H9 (cell line): ENCODE measurements at regions not wholly inside any gene's neighbourhood (a gene's known extent, or its start where the extent isn't known, plus 50 kb on each side); places are given as distances from the start of the nearest gene placed in this dataset.

Experiments
- DNase-seq: peaks from one replicate; pipeline ENCODE4 v3.0.0-alpha.2; 2017
- H2AFZ ChIP-seq: one replicate; pipeline ENCODE4 v1.6.1; 2013; ENCODE audit warnings: mild to moderate bottlenecking, low read length, control low read depth, moderate library complexity
- H2AK5ac ChIP-seq: 2 replicates; pipeline ENCODE4 v1.6.1; 2013; ENCODE audit warnings: low read length, control low read depth, mixed read lengths; ENCODE audit not compliant: insufficient read length
- H2BK120ac ChIP-seq: one replicate; pipeline ENCODE4 v1.6.1; 2013; ENCODE audit warnings: low read depth, mild to moderate bottlenecking, low read length, control low read depth, inconsistent platforms; ENCODE audit not compliant: poor library complexity, severe bottlenecking
- H2BK12ac ChIP-seq: 2 replicates; pipeline ENCODE4 v1.6.1; 2013; ENCODE audit warnings: low read length, control low read depth, mixed read lengths, low read depth; ENCODE audit not compliant: insufficient read length
- H2BK15ac ChIP-seq: 2 replicates; pipeline ENCODE4 v1.6.1; 2013; ENCODE audit warnings: low read depth, low read length, control low read depth
- H2BK20ac ChIP-seq: one replicate; pipeline ENCODE4 v1.6.1; 2013; ENCODE audit warnings: low read depth, mild to moderate bottlenecking, low read length, control low read depth, inconsistent platforms; ENCODE audit not compliant: poor library complexity, severe bottlenecking
- H2BK5ac ChIP-seq: 2 replicates; pipeline ENCODE4 v1.6.1; 2013; ENCODE audit warnings: low read length, control low read depth, mixed read lengths; ENCODE audit not compliant: insufficient read length
- H3K14ac ChIP-seq: 2 replicates; pipeline ENCODE4 v1.6.1; 2013; ENCODE audit warnings: low read length, control low read depth; ENCODE audit not compliant: insufficient read depth
- H3K18ac ChIP-seq: 2 replicates; pipeline ENCODE4 v1.6.1; 2013; ENCODE audit warnings: low read depth, mild to moderate bottlenecking, mixed read lengths, low read length, control low read depth; ENCODE audit not compliant: insufficient read length
- H3K23ac ChIP-seq: 2 replicates; pipeline ENCODE4 v1.6.1; 2013; ENCODE audit warnings: low read length, control low read depth, mixed read lengths, low read depth; ENCODE audit not compliant: insufficient read length
- H3K23me2 ChIP-seq: 2 replicates; pipeline ENCODE4 v1.6.1; 2013; ENCODE audit warnings: low read depth, mild to moderate bottlenecking, mixed read lengths, low read length, control low read depth; ENCODE audit not compliant: insufficient read length, poor library complexity, severe bottlenecking
- H3K27ac ChIP-seq: 2 replicates; pipeline ENCODE4 v1.5.1; 2013; ENCODE audit warnings: low read length, control low read depth, mixed read lengths, low read depth; ENCODE audit not compliant: insufficient read length
- H3K27me3 ChIP-seq: 2 replicates; pipeline ENCODE4 v1.6.1; 2013; ENCODE audit warnings: low read length, control low read depth, inconsistent platforms; ENCODE audit not compliant: insufficient read depth
- H3K4ac ChIP-seq: 2 replicates; pipeline ENCODE4 v1.6.1; 2013; ENCODE audit warnings: low read depth, mild to moderate bottlenecking, control low read depth, inconsistent platforms, low read length, moderate library complexity
- H3K4me1 ChIP-seq: 2 replicates; pipeline ENCODE4 v1.6.1; 2013; ENCODE audit warnings: low read length, control low read depth, inconsistent platforms; ENCODE audit not compliant: insufficient read depth
- H3K4me2 ChIP-seq: 2 replicates; pipeline ENCODE4 v1.6.1; 2013; ENCODE audit warnings: low read length, control low read depth, mixed read lengths; ENCODE audit not compliant: insufficient read length, insufficient read depth
- H3K56ac ChIP-seq: 2 replicates; pipeline ENCODE4 v1.6.1; 2013; ENCODE audit warnings: low read depth, mild to moderate bottlenecking, mixed read lengths, low read length, control low read depth; ENCODE audit not compliant: insufficient read length
- H3K79me1 ChIP-seq: 2 replicates; pipeline ENCODE4 v1.6.1; 2013; ENCODE audit warnings: low read depth, mild to moderate bottlenecking, moderate library complexity, low read length, control low read depth, inconsistent platforms; ENCODE audit not compliant: insufficient read depth, poor library complexity, severe bottlenecking
- H3K79me2 ChIP-seq: 2 replicates; pipeline ENCODE4 v1.6.1; 2013; ENCODE audit warnings: low read length, control low read depth, inconsistent platforms; ENCODE audit not compliant: insufficient read depth
- H3K9ac ChIP-seq: 2 replicates; pipeline ENCODE4 v1.6.1; 2013; ENCODE audit warnings: low read length, control low read depth, mixed read lengths; ENCODE audit not compliant: insufficient read length; ENCODE audit errors: extremely low read depth
- H3K9me3 ChIP-seq: one replicate; pipeline ENCODE4 v1.6.1; 2013; ENCODE audit warnings: low read depth, low read length, inconsistent platforms; ENCODE audit not compliant: control insufficient read depth
- H3T11ph ChIP-seq: one replicate; pipeline ENCODE4 v1.6.1; 2013; ENCODE audit warnings: mild to moderate bottlenecking, low read length, control low read depth, inconsistent platforms
- H4K20me1 ChIP-seq: one replicate; pipeline ENCODE4 v1.6.1; 2013; ENCODE audit not compliant: control insufficient read depth, insufficient read length, insufficient read depth
- H4K5ac ChIP-seq: 2 replicates; pipeline ENCODE4 v1.6.1; 2013; ENCODE audit warnings: low read depth, mild to moderate bottlenecking, mixed read lengths, low read length, control low read depth; ENCODE audit not compliant: insufficient read length
- H4K8ac ChIP-seq: replicated peaks from 2 replicates; pipeline ENCODE4 v1.6.1; 2013; ENCODE audit warnings: low read length, control low read depth, mixed read lengths, low read depth; ENCODE audit not compliant: insufficient read length
- H4K91ac ChIP-seq: 2 replicates; pipeline ENCODE4 v1.6.1; 2013; ENCODE audit warnings: low read depth, mild to moderate bottlenecking, moderate library complexity, mixed read lengths, low read length, control low read depth; ENCODE audit not compliant: insufficient read length
- H3K27ac Mint-ChIP-seq, 3 experiments: 2 replicates in 2 of 3; 3 replicates in 1 of 3; pipeline ENCODE4 v1.8.0; 2020 to 2021; ENCODE audit warnings: mixed read lengths in 3 of 3, mild to moderate bottlenecking in 1 of 3, moderate library complexity in 1 of 3
- H3K27me3 Mint-ChIP-seq: 2 replicates; pipeline ENCODE4 v1.8.0; 2021; ENCODE audit warnings: low read depth, mild to moderate bottlenecking, moderate library complexity, mixed read lengths
- H3K36me3 Mint-ChIP-seq, 3 experiments: 2 replicates in 2 of 3; 3 replicates in 1 of 3; pipeline ENCODE4 v1.8.0; 2020 to 2021; ENCODE audit warnings: low read depth in 3 of 3, mixed read lengths in 3 of 3; ENCODE audit not compliant: insufficient read depth in 1 of 3
- H3K4me1 Mint-ChIP-seq, 2 experiments: 2 replicates each; pipeline ENCODE4 v1.8.0; 2020; ENCODE audit warnings: mixed read lengths in 2 of 2
- H3K4me3 Mint-ChIP-seq, 2 experiments: 2 replicates in 1 of 2; 3 replicates in 1 of 2; pipeline ENCODE4 v1.8.0; 2020 to 2021; ENCODE audit warnings: mild to moderate bottlenecking in 2 of 2, mixed read lengths in 2 of 2, moderate library complexity in 1 of 2
- H3K9me3 Mint-ChIP-seq, 2 experiments: 2 replicates in 1 of 2; 3 replicates in 1 of 2; pipeline ENCODE4 v1.8.0; 2020; ENCODE audit warnings: mild to moderate bottlenecking in 2 of 2, mixed read lengths in 2 of 2, moderate library complexity in 1 of 2
- WGBS: extraction: QIAGEN DNeasy Blood & Tissue Kit; methylation state at CpG from one replicate; pipeline ENCODE4 v1.1.7; 2013; ENCODE audit warnings: missing lambda C conversion rate, low lambda C conversion rate, mixed read lengths; ENCODE audit not compliant: insufficient read length; ENCODE audit errors: extremely low coverage; 5-methylcytosine and 5-hydroxymethylcytosine counted together
- TF ChIP-seq, protein P1 (sequence below): fragments of 200-600 bp; sonication (generic); conservative IDR thresholded peaks from 3 replicates; pipeline ENCODE4 v1.8.0; 2021; ENCODE audit warnings: antibody characterized with exemption, mild to moderate bottlenecking

DNA sequence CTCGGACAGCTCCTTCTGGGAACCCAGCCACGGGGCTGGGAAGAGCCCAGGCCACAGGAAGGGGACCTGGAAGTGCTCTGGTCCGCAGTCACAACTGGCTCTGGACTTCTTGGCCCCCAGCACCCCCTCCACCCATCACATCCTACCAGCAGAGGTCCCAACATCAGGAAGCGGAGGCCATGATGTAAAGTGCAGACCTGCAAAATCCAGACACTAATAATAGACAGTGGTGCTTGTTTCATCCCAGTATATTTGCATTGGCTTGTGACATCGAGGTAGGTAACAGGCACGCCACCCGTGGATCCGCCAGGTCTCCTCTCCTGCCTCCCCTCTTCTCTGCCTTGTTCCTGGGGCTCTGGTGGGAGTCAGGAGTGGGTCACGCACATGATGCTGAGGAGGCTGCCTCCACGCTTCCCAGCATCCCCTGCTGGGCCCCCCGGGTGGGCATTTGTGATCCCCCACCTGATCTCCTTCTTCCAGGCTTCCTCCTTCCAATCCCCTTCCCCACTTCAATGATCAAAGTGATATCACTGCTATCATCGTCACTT, 1454.0 kb downstream of the BRD1 start:
- Histone ChIP-seq H4K5ac (no peak overlapping the region), H3K4me2 (no peak overlapping the region), H2AFZ (no peak overlapping the region), H3K79me1 (no peaks in the 10 kb centered on the region), H3K23me2 (peaks cover 6% of the 10 kb centered on the region), H3K4me1 (peaks cover 6% of the 10 kb centered on the region; the same call in 1 of the 2 replicates), H3K4ac (no peak overlapping the region), H3K23ac (no peak overlapping the region), H3K18ac (no peak overlapping the region), H3K27me3 (no peaks in the 10 kb centered on the region; the same call in 1 of the 2 replicates), H3K27ac (no peak overlapping the region), H4K20me1 (no peaks in the 10 kb centered on the region), H3K14ac (no peak overlapping the region), H3K9ac (no peak overlapping the region), H4K8ac (no peak overlapping the region), H3K9me3 (no peaks in the 10 kb centered on the region), H3K79me2 (no peaks in the 10 kb centered on the region), H2BK20ac (no peak overlapping the region), H4K91ac (no peak overlapping the region), H2BK12ac (no peak overlapping the region), H3T11ph (no peak overlapping the region), H2AK5ac (no peak overlapping the region), H2BK15ac (no peak overlapping the region), H2BK120ac (no peak overlapping the region), H3K56ac (no peak overlapping the region), H2BK5ac (no peak overlapping the region)
- Mint-ChIP-seq H3K9me3 (no peaks in the 10 kb centered on the region), H3K27me3 (peaks cover 32% of the 10 kb centered on the region), H3K27ac (no peak overlapping the region), H3K36me3 (no peaks in the 10 kb centered on the region), H3K4me1 (peaks cover 75 to 79% of the 10 kb centered on the region in 2 experiments), H3K4me3 (peak overlapping the region in 1 of 2 experiments; percentile 47; a peak in 2 of 5 replicates)
- TF ChIP-seq, protein P1, sequence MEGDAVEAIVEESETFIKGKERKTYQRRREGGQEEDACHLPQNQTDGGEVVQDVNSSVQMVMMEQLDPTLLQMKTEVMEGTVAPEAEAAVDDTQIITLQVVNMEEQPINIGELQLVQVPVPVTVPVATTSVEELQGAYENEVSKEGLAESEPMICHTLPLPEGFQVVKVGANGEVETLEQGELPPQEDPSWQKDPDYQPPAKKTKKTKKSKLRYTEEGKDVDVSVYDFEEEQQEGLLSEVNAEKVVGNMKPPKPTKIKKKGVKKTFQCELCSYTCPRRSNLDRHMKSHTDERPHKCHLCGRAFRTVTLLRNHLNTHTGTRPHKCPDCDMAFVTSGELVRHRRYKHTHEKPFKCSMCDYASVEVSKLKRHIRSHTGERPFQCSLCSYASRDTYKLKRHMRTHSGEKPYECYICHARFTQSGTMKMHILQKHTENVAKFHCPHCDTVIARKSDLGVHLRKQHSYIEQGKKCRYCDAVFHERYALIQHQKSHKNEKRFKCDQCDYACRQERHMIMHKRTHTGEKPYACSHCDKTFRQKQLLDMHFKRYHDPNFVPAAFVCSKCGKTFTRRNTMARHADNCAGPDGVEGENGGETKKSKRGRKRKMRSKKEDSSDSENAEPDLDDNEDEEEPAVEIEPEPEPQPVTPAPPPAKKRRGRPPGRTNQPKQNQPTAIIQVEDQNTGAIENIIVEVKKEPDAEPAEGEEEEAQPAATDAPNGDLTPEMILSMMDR: no peak
- no CpG with 5 or more reads among the region's 12 CpGs for WGBS
- DNase-seq: no peak
